Erythroblast (primary cell): ENCODE measurements at regions not wholly inside any gene's neighbourhood (a gene's known extent, or its start where the extent isn't known, plus 50 kb on each side); places are given as distances from the start of the nearest gene placed in this dataset.

Experiments used
- DNase-seq, 2 experiments: peaks; one replicate each; lab custom pipeline; 2025; lab: John Stamatoyannopoulos, UW
- GATA1 ChIP-seq: IDR thresholded peaks from 2 replicates; pipeline ENCODE4 v1.6.1; 2011; ENCODE audit warnings: low read depth, mild to moderate bottlenecking, control low read depth, low read length, moderate library complexity
- POLR2A ChIP-seq: IDR thresholded peaks from 2 replicates; pipeline ENCODE4 v1.6.1; 2011; ENCODE audit warnings: mild to moderate bottlenecking, low read length

- no peak for DNase-seq
- TF ChIP-seq GATA1 (no peak), POLR2A (no peak)
These were observed 135.6 kb downstream of the RFLNA start for GRCh38 chr12:124430491-124430890.

GRCh38 chr12:124429535-124429934, 134.6 kb downstream of the RFLNA start:
- DNase-seq = no peak
- TF ChIP-seq GATA1 = no peak
- no peak for TF ChIP-seq POLR2A

GRCh38 chr12:124428792-124429281, 133.9 kb downstream of the RFLNA start:
- DNase-seq = no peak
- TF ChIP-seq POLR2A = no peak
- no peak for TF ChIP-seq GATA1

- DNase-seq = peak; percentile 13 to 32
- no peak for TF ChIP-seq POLR2A
- TF ChIP-seq GATA1 = no peak
These were observed 133.4 kb downstream of the RFLNA start for GRCh38 chr12:124428136-124428791.

- no peak for DNase-seq
- TF ChIP-seq POLR2A = no peak
- TF ChIP-seq GATA1 = no peak
These were observed 132.0 kb downstream of the RFLNA start for GRCh38 chr12:124426594-124427555.

GRCh38 chr12:124425667-124426066, 130.8 kb downstream of the RFLNA start:
- TF ChIP-seq POLR2A (no peak), GATA1 (no peak)
- no peak for DNase-seq

GRCh38 chr12:124424516-124424905, 129.6 kb downstream of the RFLNA start:
- DNase-seq = no peak

GRCh38 chr12:124423761-124424515, 129.0 kb downstream of the RFLNA start:
- TF ChIP-seq POLR2A (no peak), GATA1 (no peak)
- DNase-seq = no peak

More at GRCh38 chr12:124424516-124424905, 129.6 kb downstream of the RFLNA start:
- no peak for TF ChIP-seq GATA1
- no peak for TF ChIP-seq POLR2A

GRCh38 chr12:124422570-124423523, 128.0 kb downstream of the RFLNA start:
- TF ChIP-seq GATA1 (no peak), POLR2A (no peak)
- DNase-seq = peak; percentile 41 to 49

GRCh38 chr12:124422142-124422569, 127.3 kb downstream of the RFLNA start:
- no peak for DNase-seq
- no peak for TF ChIP-seq GATA1
- TF ChIP-seq POLR2A = no peak

- no peak for DNase-seq
- no peak for TF ChIP-seq POLR2A
- no peak for TF ChIP-seq GATA1
These were observed 126.2 kb downstream of the RFLNA start for GRCh38 chr12:124420996-124421674.
